GM12874 (cell line): ENCODE measurements at regions not wholly inside any gene's neighbourhood (a gene's known extent, or its start where the extent isn't known, plus 50 kb on each side); places are given as distances from the start of the nearest gene placed in this dataset.

Experiments used
- CTCF ChIP-seq: IDR thresholded peaks from 2 replicates; pipeline ENCODE4 v1.5.1; 2011; ENCODE audit warnings: low read depth, mild to moderate bottlenecking, control low read depth, low read length, moderate library complexity; ENCODE audit not compliant: insufficient read depth

- no peak for TF ChIP-seq CTCF
Observed at GRCh38 chr4:152009983-152010709, 249.3 kb upstream of the GATB start.

- no peak for TF ChIP-seq CTCF
Observed at GRCh38 chr4:152009031-152009670, 248.3 kb upstream of the GATB start.

GRCh38 chr4:152007111-152007510 is 246.3 kb upstream of the GATB start:
- no peak for TF ChIP-seq CTCF

GRCh38 chr4:152004801-152005200 is 244.0 kb upstream of the GATB start:
- no peak for TF ChIP-seq CTCF

- no peak for TF ChIP-seq CTCF
Observed at GRCh38 chr4:152000518-152000917, 239.7 kb upstream of the GATB start.

- TF ChIP-seq CTCF, result no peak
Observed at GRCh38 chr4:151998723-151999122, 237.9 kb upstream of the GATB start.

- TF ChIP-seq CTCF, result no peak
Observed at GRCh38 chr4:151997461-151997860, 236.7 kb upstream of the GATB start.
